SK-N-SH (cell line): ENCODE measurements at regions not wholly inside any gene's neighbourhood (a gene's known extent, or its start where the extent isn't known, plus 50 kb on each side); places are given as distances from the start of the nearest gene placed in this dataset.

Experiments used
- CTCF ChIP-seq: fragments of 200-600 bp; sonication (generic); IDR thresholded peaks from 2 replicates; pipeline ENCODE4 v1.6.1; 2017; ENCODE audit warnings: antibody characterized with exemption, mild to moderate bottlenecking, moderate library complexity
- EZH2phosphoT487 ChIP-seq: fragments of 200-600 bp; sonication (generic); IDR thresholded peaks from 2 replicates; pipeline ENCODE4 v1.6.1; 2017; ENCODE audit warnings: low read depth, mixed run types, mild to moderate bottlenecking, antibody characterized with exemption, moderate library complexity, borderline replicate concordance
- POLR2AphosphoS5 ChIP-seq: IDR thresholded peaks from 2 replicates; pipeline ENCODE4 v1.6.1; 2012; ENCODE audit warnings: low read depth, low read length
- RAD21 ChIP-seq: IDR thresholded peaks from 2 replicates; pipeline ENCODE4 v1.6.1; 2012; ENCODE audit warnings: mild to moderate bottlenecking, low read length
- RFX5 ChIP-seq: IDR thresholded peaks from 2 replicates; pipeline ENCODE4 v1.6.1; 2012; ENCODE audit warnings: mild to moderate bottlenecking, improper control_type of control experiment, low read length
- SIN3A ChIP-seq: IDR thresholded peaks from 2 replicates; pipeline ENCODE4 v1.6.1; 2012; ENCODE audit warnings: low read depth, mild to moderate bottlenecking, low read length, moderate library complexity, borderline replicate concordance
- TAF1 ChIP-seq: IDR thresholded peaks from 2 replicates; pipeline ENCODE4 v1.6.1; 2012; ENCODE audit warnings: low read depth, mild to moderate bottlenecking, low read length, moderate library complexity, borderline replicate concordance
- USF2 ChIP-seq: fragments of 150-350 bp; IDR thresholded peaks from 2 replicates; pipeline ENCODE4 v1.6.1; 2017; ENCODE audit warnings: antibody characterized with exemption, low read length, low read depth, borderline replicate concordance

- TF ChIP-seq RAD21, result no peak
- no peak for TF ChIP-seq EZH2phosphoT487
- no peak for TF ChIP-seq POLR2AphosphoS5
- TF ChIP-seq SIN3A, result no peak
- no peak for TF ChIP-seq USF2
- no peak for TF ChIP-seq RFX5
- TF ChIP-seq CTCF, result no peak
- no peak for TF ChIP-seq TAF1
Observed at GRCh38 chr1:193680924-193681316, 494.5 kb upstream of the B3GALT2 start.
